T-helper 22 cell (primary cell): ENCODE measurements at regions not wholly inside any gene's neighbourhood (a gene's known extent, or its start where the extent isn't known, plus 50 kb on each side); places are given as distances from the start of the nearest gene placed in this dataset.

Source experiments
- DNase-seq: peaks from one replicate; pipeline ENCODE4 v3.0.0-alpha.2; 2020; ENCODE audit warnings: low read depth

DNA sequence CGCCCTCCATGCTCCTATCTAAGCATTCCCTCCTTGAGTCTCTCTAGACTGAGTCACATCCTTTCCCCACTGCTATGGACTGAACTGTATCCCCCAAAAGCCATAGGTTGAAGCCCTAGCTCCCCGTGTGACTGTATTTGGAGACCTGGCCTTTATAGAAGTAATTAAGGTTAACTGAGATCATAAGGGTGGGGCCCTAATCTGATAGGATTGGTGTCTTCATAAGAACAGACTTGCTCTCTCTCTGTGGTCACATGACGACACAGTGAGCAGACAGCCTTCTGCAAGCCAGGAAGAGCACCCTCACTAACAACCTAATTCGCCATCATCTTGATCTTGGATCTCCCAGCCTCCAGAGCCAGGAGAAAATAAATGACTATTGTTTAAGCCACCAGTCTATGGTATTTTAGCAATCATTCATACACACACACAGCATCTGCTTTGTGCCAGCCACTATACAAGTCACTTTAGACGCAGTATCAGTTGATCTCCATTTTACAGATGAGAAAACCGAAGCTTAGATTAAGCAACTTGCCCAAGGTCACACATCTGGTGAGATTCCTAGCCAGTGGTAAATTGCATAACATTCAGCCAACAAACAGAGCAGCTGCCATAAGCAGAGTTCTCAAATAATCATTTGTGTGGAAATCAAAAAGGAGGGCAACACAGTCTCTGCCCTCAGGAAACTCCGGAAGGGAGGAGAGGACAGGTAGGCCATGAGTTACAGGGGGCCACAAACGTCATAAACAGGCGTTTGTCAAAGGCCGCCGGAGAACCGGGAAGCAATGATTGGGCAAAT, 66.3 kb upstream of the HES1 start:
- no peak for DNase-seq

DNA sequence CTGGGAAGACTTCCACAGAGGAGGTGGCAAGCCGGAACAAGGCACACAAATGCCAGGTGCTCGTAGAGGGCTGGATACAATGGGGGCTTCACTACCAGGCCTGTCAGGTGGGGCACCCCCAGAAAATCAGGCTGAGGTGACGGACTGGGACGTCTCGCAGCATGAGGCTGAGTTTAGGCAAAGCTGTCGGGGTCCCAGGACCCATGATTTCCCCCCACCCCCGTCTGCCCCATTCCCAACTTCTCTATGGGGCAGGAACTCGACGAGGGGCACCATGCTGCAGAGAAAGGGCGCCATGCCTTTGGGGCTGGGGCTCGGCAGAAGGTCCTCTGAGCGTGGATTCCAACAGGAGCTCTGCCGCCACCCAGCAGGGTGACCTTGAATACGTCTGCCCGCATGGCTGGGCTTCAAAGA, 65.7 kb upstream of the HES1 start:
- DNase-seq = no peak

DNA sequence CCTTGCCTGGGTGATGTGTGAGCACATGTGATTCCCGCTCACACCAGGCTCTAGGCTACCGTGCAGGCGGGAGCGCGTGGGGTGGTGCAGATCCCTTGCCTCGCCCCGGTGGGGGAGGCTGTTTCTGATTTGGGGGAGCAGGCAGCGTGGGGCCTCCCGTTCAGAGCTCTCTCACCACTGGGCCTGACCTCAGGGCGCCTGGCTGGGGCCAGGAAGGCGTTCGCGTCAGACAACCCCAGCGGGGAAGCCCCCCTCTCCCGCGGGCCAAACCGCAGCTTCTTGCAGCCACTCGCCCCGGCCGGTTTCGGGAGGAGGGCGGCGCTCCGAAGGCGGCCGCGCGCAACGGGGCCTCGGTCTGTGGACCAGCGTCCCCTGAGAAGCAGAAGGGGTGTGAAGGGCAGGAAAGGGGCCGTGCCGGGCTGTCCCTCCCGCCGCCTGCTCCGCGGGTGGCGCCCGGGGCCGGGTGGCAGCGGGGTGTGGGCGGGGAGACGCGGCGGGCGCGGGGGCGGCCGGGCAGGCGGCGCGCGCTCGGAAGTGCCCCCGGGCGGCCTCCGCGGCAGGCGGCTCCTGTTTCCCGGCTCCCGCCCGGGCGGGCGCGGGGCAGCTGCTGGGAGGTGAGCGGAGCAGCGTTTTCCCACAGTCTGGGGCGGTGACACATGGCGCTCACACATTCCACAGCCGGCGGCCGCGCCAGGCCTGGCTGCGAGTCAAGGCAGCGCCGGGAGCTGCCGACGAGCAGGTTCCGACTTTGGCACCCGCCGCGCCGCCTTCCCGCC, 65.1 kb upstream of the HES1 start:
- DNase-seq = peak; percentile 23

DNA sequence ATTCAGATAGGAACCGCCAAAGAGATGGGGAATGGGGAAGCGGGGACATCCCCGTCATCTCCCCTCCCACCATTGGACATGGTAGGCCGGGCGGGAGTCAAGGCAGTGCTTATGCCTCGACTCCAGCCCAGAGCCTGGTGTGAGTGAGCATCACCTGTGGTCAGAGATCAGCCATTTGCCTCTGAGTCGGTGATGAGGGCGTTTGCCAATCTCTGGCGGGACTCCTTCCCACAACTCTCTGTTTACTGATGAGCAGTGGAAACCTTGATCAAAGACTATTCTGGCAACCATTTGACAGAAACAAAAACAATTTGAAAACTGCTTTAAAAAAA, 63.9 kb upstream of the HES1 start:
- no peak for DNase-seq

DNA sequence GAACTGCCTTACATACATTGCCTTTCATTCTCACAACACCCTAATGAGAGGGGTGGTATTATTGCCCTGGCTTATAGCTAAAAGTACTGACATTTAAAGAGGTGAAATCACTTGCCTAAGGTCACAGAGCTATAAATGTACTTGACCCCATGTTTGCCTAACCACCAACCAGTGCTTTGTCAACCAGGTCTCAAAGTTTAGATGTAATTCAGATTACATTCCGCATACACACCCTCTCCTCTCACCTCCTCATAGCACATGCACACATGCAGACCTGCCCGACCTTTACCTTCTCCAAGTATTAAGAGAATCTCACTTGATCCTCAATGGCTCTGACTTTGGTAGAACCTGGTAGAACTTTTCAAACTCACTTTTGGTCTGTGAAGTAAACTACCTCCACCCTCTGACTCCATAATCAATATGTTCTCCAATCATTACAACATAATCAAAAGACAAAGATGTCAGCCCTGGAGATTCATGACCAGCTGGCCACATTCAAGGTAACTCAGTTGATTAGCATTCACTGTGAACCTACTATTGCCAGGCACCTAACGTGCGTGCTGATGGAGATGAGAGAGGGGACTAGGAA, 63.2 kb upstream of the HES1 start:
- no peak for DNase-seq

DNA sequence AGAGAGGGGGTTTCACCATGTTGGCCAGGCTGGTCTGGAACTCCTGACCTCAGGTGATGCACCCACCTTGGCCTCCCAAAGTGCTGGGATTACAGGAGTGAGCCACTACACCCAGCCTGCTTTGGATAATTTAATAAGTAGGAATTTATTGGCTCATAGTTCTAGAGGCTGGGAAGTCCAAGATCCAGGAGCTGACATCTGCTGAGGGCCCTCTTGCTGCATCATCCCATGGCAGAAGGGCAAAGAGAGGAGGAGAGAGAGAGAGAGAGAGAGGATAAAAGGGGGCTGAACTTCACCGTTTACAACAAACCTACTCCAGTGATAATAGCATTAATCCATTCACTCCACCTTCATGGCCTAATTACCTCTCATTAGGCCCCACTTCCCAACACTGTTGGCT, 62.0 kb upstream of the HES1 start:
- DNase-seq = no peak

DNA sequence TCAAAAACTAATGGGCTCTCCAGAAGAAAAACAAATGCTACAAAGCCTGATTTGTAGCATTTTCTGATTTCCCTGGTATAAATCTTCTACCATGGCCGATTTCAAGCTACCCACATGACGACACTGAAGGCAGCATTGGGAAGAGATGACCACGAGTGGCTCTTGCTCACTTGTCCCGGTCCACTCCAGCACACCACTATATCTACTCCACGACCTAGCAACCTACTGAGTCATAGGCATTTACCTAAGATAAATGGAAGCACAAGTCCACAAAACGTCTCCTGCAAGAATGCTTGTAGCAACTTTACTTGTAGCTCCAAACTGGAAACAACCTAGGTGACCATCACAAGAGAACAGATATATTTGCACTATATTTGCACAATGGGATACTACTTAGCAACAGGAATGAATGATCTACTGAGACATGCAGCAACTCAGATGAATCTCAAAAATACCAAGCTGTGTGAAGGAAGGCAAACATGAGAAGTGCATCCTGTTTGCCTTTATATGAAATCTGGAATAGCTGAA, 60.8 kb upstream of the HES1 start:
- no peak for DNase-seq

DNA sequence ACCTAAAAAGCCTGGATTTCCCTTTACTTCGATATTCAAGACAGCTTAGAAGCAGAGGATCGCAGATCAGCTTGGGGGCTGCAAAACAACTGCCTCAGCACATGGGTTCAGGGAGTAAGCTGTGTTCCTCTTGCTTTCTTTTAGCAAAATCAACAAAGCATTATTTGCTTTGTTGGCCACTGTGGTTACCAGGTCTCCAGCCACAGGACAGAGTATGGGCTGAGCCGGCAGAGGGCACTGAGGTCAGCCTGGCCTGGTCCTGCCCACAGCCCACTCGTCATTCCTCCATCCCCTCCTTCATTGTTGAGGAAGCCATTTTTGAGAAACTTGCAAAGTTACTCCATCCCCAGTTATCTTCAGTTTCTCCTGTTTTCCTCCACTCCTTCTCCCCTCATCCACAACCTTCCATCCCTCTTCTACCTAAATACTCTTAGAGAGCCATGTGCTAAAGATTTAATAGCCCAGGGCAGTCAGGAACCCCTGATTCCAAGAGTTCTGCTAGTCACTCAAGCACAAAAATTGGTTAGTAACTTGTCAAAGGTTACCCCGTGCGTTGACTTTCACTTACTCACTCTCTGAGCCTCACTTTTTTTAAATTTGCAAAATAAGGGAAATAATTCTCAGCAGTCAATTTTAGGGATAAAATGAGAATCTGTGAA, 60.0 kb upstream of the HES1 start:
- no peak for DNase-seq

DNA sequence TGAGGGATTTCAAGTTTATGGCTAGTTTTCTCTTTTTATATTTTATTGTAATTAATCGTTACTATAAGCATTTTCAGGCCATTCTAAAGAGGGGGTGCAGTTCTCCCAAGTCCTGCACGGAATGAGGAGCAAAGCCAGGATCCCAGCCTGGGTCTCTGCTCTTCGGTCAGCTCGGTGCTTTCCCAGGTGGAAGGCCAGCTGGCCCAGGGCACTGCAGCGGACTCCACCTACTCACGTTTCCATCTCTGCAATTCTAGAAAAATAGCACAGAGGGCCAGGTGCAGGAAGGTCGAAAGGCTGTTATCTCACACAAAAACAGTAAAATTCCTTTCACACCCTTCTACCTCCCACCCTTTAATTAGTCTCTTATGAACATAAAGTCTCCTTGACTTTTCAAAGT, 59.5 kb upstream of the HES1 start:
- DNase-seq = no peak

DNA sequence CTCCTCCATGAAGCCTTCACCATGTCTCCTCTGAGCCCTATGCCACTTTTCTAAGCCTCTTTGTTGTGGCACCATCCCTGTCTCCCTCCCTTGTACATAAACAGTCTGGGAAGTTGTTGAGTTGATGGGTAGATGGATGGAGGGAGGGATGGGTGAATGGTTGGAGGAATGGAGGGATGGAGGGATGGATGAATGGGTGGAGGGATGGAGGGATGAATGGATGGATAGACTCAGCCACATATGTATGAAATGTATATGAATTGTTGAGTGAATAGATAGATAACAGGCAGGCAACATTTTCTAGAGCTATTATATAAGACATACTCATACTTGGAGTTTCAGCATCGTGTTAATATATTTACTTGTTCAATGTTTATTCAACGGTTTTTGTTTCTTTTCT, 58.3 kb upstream of the HES1 start:
- DNase-seq = no peak

DNA sequence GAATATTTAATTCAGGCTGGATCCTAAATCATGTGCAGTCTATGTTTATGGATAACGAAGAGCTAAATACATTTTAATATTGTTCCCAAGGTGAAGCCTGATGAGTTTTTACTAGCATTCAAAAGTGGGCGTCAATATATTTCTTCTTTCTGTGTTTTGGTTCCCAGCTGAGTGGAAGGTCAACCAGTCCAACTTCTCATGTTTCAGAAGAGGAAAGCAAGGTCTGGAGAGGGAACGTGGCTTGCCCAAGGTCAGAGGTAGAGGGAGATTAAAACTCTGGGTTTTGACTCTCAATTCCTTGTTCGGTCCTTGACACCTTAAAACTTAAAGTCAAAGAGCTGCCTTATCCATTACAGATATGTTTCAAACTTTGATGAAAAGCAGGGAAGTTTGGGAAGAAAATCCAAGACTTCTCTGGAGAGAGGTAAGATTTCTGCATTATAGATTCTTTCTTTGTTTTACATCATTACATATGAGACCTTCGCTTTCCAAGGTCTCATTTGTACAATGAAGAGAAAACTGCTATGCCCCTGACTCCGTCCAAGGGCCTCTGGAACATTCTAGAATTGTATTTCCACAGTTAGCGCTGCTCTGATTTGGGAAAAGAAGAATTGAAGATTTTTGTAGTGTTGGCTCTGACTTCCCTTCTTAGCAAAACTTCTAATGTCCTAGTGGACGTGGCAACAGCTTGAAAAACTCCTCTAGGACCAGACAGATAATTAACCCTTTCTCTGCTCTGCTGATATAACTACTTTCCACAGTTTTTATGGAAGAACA, 57.7 kb upstream of the HES1 start:
- no peak for DNase-seq

DNA sequence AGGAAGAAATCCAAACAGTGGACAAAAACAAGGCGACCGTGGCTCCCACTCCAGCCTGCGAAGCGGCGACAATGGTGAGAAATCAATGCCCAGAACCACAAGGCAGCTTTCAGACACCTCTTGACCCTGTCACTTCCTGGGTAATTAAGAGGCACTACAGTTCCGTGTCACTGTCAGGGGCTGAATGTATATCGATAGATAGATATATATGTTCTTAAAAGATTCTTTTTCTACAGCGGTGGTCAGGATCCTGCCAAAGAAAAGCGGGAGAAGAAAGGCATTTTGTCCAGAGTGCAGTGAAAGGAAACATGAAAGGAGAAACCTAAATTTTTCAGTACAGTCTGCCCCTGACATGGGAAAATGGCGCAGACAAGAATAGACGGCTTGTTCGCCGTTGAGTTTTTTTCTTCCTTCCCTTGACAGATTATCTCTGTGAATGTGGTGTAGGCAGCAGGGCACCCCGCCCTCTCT, 56.2 kb upstream of the HES1 start:
- DNase-seq = no peak

DNA sequence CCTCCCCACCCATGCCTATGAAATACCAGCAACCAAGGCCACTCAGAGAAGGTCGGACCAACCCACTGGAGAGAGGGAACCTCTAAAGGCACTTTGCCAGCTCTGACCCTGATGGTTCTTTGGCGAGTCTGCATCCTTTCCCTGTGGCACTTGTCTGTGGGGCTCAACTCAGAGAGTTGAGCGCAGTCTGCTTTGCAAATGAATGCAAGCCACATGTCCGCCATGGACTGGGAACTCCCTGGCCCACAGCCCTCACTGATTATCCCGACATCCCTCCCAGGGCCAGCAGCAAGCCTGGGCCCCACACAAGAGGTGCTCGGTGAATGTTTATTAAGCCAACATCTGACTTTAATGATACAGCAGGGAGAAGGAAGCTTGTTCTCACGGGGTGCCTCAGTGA, 55.5 kb upstream of the HES1 start:
- DNase-seq = no peak

DNA sequence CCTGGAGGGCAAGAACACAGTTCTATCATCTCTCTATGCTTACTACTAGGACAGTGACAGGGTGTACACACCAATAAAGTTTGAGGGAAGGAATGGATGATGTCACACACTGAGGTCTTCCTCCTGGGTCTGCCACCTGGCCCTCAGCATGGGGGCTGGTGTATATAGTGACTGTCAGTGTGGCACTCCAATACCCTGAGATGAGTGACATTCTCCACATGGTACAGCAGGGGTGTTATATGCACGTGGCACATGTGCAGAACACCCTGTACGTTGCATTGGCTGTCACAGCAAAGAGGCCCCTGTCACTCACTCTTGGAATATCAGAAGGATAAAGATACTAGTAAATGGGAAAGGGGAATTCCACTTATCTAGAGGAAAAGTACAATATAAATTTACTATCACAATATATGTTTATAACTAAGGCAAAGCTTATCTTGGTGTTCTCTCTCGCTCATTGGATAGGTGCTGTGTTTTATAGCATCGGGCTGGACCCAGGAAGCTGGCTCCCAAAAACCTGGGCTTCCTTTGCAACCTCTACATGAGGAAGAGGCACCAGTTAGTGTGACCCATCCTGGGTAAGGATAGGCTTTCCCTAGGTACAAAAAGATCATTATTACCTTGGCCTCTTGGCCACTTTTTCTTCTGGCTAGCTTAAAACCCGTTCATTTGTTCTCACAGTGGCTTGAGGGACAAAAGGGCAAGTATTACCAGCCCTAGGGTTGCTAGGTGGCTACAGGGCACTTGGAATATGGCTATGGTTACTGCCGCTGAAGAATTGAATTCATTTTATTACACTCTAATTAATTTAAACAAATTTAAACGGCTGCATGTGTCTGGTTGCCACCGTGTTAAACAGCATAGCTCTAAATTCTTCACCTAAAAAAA, 54.8 kb upstream of the HES1 start:
- no peak for DNase-seq

DNA sequence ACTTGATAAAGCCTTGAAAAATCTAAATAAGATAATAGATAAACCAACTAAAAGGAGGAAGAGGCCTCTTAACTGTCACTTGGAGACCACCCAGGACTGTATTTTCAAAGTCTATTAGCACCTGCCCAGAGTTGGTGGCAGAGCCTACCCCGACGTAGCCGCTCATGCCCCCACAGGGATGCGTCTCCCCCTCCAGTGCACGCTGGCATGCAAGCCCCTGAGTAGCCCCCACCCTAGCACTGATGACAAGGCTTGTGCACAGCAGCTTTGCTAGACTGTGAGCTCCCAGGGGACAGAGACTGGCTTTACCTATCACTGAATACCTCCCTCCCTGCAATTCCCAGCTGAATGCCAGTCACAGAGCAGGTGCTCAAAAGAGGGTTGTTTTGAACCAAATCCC, 54.1 kb upstream of the HES1 start:
- no peak for DNase-seq

DNA sequence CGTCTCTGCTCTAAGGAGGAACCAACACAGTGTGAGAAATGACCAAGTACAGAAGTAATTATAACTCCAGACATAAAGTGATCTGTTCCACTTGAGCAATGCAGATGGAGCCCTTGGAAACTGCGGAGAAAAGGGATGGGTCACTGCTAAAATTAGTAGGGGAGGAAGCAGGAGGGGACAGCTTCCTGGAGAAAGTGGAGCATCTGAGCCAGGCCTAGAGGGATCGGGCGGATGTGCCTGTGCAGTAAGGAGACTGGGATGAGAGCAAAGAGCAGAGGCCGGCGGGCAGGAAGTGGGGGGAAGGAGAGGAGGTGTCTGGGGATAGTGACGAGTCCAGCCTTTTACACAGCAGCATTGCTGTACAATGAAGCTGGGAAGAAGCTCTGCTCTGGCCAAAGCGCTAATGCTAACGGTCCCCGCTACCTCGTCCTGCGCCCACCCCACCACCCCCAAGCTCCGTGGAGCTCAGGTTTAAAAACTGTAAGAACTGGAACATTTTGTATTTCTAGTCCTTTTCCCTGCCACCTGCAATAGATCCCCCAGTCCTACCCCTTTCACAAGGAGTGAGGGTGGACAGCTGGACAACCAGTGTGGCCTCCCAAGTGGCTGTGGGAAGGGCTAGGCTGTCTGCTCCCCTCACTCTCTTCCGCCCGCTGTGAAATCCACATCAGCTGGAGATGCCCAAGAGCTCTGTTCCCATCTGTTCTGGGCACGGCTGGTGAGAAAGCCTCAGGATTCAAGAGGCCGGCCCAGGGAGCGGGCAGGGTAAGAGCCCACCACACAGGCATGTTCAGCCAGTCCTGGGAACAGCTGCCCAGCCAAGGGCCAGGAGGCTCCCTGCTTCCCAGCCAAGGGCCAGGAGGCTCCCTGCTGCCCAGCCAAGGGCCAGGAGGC, 53.0 kb upstream of the HES1 start:
- DNase-seq = no peak

DNA sequence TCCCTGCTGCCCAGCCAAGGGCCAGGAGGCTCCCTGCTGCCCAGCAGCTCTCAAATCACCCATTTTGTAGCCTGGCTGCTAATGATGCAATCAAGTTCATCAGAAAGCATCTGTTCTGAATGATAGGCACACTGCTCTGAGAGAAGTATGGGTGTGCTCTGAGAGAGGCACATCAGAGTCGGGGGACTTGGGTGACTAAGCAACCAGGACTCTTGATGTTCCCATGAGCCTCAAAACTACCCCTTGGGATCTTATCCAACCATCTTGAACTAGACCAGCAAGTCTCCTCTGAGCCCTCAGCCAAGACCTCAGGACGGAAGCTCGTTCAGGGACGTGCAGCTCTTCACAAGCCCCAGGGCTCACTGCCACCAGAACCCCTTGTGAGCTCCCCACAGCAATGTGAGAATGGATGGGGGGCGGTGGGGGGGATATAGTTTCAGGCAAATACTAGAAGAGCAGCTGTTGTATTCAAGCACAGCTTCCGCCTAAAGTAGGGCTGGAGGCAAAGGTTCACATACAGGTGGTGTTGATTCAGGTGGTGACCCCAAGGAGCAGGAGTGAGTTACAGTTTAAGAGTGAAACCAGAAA, 52.2 kb upstream of the HES1 start:
- no peak for DNase-seq

DNA sequence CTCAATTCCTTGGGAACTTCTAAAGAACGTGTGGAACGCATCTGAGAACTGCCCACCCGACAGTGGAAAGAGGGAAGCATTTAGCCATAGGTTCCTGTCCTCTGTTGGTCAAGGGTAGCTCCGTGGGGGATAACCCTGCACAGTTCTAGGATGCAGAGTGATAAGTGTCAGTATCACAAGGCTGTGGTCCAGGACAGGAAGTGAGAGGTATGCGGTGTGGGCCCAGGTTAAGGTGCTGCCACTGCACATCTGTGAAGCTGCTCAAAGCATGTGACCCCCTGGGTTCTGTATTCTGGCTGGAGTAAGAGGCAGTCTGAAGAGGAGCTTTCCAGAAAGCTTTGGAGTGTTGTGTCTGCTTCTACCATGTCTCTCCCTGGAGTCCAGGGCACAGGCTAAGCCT, 51.7 kb upstream of the HES1 start:
- no peak for DNase-seq
